Liver (tissue), 8 donors: ENCODE measurements at regions not wholly inside any gene's neighbourhood (a gene's known extent, or its start where the extent isn't known, plus 50 kb on each side); places are given as distances from the start of the nearest gene placed in this dataset.

Experiments
- DNase-seq: peaks from one replicate; pipeline ENCODE4 v3.0.0-alpha.2; 2017; ENCODE audit warnings: low spot score
- H3K27ac ChIP-seq, 2 donors: one replicate each; pipeline ENCODE4 v1.7.0; 2013; ENCODE audit warnings: inconsistent platforms in 2 of 2, low read length in 2 of 2, control low read depth in 1 of 2, low read depth in 1 of 2, mild to moderate bottlenecking in 1 of 2
- H3K27me3 ChIP-seq, 4 donors: one replicate each; pipeline versions ENCODE4 v1.6.1 to v1.7.0; 2013; ENCODE audit warnings: low read length in 3 of 4, inconsistent platforms in 1 of 4, mild to moderate bottlenecking in 1 of 4, moderate library complexity in 1 of 4; ENCODE audit not compliant: control insufficient read depth in 4 of 4, insufficient read depth in 4 of 4
- H3K36me3 ChIP-seq, 4 donors: one replicate each; pipeline versions ENCODE4 v1.6.1 to v1.7.0; 2013; ENCODE audit warnings: low read length in 3 of 4, mild to moderate bottlenecking in 3 of 4, low read depth in 1 of 4, moderate library complexity in 1 of 4; ENCODE audit not compliant: control insufficient read depth in 4 of 4, insufficient read depth in 3 of 4
- H3K4me1 ChIP-seq, 4 donors: one replicate each; pipeline versions ENCODE4 v1.6.1 to v1.7.0; 2013; ENCODE audit warnings: low read length in 3 of 4, mild to moderate bottlenecking in 3 of 4, moderate library complexity in 1 of 4; ENCODE audit not compliant: control insufficient read depth in 4 of 4, insufficient read depth in 4 of 4
- H3K4me3 ChIP-seq, 3 donors: one replicate each; pipeline versions ENCODE4 v1.6.1 to v1.7.0; 2013; ENCODE audit warnings: low read length in 3 of 3, control low read depth in 1 of 3, low read depth in 1 of 3, mild to moderate bottlenecking in 1 of 3
- H3K9ac ChIP-seq, 2 donors: one replicate each; pipeline ENCODE4 v1.7.0; 2013; ENCODE audit warnings: low read length in 2 of 2, mild to moderate bottlenecking in 2 of 2, moderate library complexity in 2 of 2, control low read depth in 1 of 2, low read depth in 1 of 2
- H3K9me3 ChIP-seq, 4 donors: one replicate each; pipeline versions ENCODE4 v1.6.1 to v1.7.0; 2013; ENCODE audit warnings: low read length in 3 of 4; ENCODE audit not compliant: control insufficient read depth in 4 of 4
- FOXA1 ChIP-seq: IDR thresholded peaks from 2 replicates; pipeline ENCODE4 v1.6.1; 2016; ENCODE audit warnings: antibody characterized with exemption
- FOXA2 ChIP-seq: IDR thresholded peaks from 2 replicates; pipeline ENCODE4 v1.6.1; 2016; ENCODE audit warnings: antibody characterized with exemption
- GABPA ChIP-seq, 2 donors: IDR thresholded peaks in 1 of 2; conservative IDR thresholded peaks in 1 of 2; 2 replicates each; pipeline ENCODE4 v1.6.1; 2016; ENCODE audit warnings: antibody characterized with exemption in 2 of 2, mild to moderate bottlenecking in 1 of 2, moderate library complexity in 1 of 2
- HNF4A ChIP-seq, 2 donors: conservative IDR thresholded peaks; 2 replicates each; pipeline ENCODE4 v1.6.1; 2016; ENCODE audit warnings: antibody characterized with exemption in 2 of 2, mild to moderate bottlenecking in 2 of 2
- HNF4G ChIP-seq: IDR thresholded peaks from 2 replicates; pipeline ENCODE4 v1.6.1; 2016; ENCODE audit warnings: antibody characterized with exemption
- JUND ChIP-seq, 2 donors: IDR thresholded peaks; 2 replicates each; pipeline ENCODE4 v1.6.1; 2016; ENCODE audit warnings: antibody characterized with exemption in 2 of 2
- NR2F2 ChIP-seq: IDR thresholded peaks from 2 replicates; pipeline ENCODE4 v1.6.1; 2016; ENCODE audit warnings: antibody characterized with exemption
- RAD21 ChIP-seq, 2 donors: IDR thresholded peaks; 2 replicates each; pipeline ENCODE4 v1.6.1; 2016; ENCODE audit warnings: antibody characterized with exemption in 2 of 2, mild to moderate bottlenecking in 2 of 2
- RXRA ChIP-seq, 2 donors: IDR thresholded peaks; 2 replicates each; pipeline ENCODE4 v1.6.1; 2017 to 2018; ENCODE audit warnings: antibody characterized with exemption in 2 of 2, mild to moderate bottlenecking in 1 of 2
- SP1 ChIP-seq: IDR thresholded peaks from 2 replicates; pipeline ENCODE4 v1.6.1; 2018; ENCODE audit warnings: antibody characterized with exemption, mild to moderate bottlenecking
- TAF1 ChIP-seq: conservative IDR thresholded peaks from 2 replicates; pipeline ENCODE4 v1.6.1; 2016; ENCODE audit warnings: antibody characterized with exemption, mild to moderate bottlenecking
- YY1 ChIP-seq: IDR thresholded peaks from 2 replicates; pipeline ENCODE4 v1.6.1; 2016; ENCODE audit warnings: antibody characterized with exemption, mild to moderate bottlenecking
- WGBS: extraction: QIAGEN DNeasy Blood & Tissue Kit; methylation state at CpG from one replicate; pipeline ENCODE4 v1.1.7; 2013; 5-methylcytosine and 5-hydroxymethylcytosine counted together
- TF ChIP-seq, protein P1 (sequence below): IDR thresholded peaks from 2 replicates; pipeline ENCODE4 v1.6.1; 2016; ENCODE audit warnings: antibody characterized with exemption, mild to moderate bottlenecking
- TF ChIP-seq, protein P2 (sequence below): IDR thresholded peaks from 2 replicates; pipeline ENCODE4 v1.6.1; 2016; ENCODE audit warnings: antibody characterized with exemption
- TF ChIP-seq, protein P3 (sequence below): IDR thresholded peaks from 2 replicates; pipeline ENCODE4 v1.6.1; 2016; ENCODE audit warnings: antibody characterized with exemption
- TF ChIP-seq, protein P4 (sequence below): fragments of 150-350 bp; IDR thresholded peaks from 2 replicates; pipeline ENCODE4 v1.5.1; 2017; ENCODE audit warnings: improper control_type of control experiment, low read depth, low read length; ENCODE audit not compliant: missing input control
- TF ChIP-seq, protein P5 (sequence below): IDR thresholded peaks from 2 replicates; pipeline ENCODE4 v1.6.1; 2016; ENCODE audit warnings: antibody characterized with exemption
- donor health status: healthy.
- donor health status: healthy.
- donor health status: healthy.
- donor health status: healthy.
- donor health status: healthy.

GRCh38 chr2:103754530-103754929 is 992.7 kb downstream of the TMEM182 start:
- 61% methylated on average over 2 of the region's 2 CpGs for WGBS
- no peak overlapping the region for H3K9ac ChIP-seq
- TF ChIP-seq JUND (IDR thresholded peaks at IDR 0.05) (no peak), RAD21 (IDR thresholded peaks at IDR 0.05) (no peak), YY1 (no peak), TAF1 (no peak), FOXA1 (no peak), NR2F2 (no peak), HNF4G (no peak), GABPA (IDR thresholded peaks at IDR 0.05 in 1 of 2, conservative IDR thresholded peaks at IDR 0.05 in 1 of 2) (no peak), RXRA (IDR thresholded peaks at IDR 0.05) (no peak), FOXA2 (no peak), HNF4A (conservative IDR thresholded peaks at IDR 0.05) (no peak)
- TF ChIP-seq, protein P1, sequence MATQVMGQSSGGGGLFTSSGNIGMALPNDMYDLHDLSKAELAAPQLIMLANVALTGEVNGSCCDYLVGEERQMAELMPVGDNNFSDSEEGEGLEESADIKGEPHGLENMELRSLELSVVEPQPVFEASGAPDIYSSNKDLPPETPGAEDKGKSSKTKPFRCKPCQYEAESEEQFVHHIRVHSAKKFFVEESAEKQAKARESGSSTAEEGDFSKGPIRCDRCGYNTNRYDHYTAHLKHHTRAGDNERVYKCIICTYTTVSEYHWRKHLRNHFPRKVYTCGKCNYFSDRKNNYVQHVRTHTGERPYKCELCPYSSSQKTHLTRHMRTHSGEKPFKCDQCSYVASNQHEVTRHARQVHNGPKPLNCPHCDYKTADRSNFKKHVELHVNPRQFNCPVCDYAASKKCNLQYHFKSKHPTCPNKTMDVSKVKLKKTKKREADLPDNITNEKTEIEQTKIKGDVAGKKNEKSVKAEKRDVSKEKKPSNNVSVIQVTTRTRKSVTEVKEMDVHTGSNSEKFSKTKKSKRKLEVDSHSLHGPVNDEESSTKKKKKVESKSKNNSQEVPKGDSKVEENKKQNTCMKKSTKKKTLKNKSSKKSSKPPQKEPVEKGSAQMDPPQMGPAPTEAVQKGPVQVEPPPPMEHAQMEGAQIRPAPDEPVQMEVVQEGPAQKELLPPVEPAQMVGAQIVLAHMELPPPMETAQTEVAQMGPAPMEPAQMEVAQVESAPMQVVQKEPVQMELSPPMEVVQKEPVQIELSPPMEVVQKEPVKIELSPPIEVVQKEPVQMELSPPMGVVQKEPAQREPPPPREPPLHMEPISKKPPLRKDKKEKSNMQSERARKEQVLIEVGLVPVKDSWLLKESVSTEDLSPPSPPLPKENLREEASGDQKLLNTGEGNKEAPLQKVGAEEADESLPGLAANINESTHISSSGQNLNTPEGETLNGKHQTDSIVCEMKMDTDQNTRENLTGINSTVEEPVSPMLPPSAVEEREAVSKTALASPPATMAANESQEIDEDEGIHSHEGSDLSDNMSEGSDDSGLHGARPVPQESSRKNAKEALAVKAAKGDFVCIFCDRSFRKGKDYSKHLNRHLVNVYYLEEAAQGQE, result no peak
- TF ChIP-seq, protein P2, sequence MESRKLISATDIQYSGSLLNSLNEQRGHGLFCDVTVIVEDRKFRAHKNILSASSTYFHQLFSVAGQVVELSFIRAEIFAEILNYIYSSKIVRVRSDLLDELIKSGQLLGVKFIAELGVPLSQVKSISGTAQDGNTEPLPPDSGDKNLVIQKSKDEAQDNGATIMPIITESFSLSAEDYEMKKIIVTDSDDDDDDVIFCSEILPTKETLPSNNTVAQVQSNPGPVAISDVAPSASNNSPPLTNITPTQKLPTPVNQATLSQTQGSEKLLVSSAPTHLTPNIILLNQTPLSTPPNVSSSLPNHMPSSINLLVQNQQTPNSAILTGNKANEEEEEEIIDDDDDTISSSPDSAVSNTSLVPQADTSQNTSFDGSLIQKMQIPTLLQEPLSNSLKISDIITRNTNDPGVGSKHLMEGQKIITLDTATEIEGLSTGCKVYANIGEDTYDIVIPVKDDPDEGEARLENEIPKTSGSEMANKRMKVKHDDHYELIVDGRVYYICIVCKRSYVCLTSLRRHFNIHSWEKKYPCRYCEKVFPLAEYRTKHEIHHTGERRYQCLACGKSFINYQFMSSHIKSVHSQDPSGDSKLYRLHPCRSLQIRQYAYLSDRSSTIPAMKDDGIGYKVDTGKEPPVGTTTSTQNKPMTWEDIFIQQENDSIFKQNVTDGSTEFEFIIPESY, result no peak
- TF ChIP-seq, protein P3, sequence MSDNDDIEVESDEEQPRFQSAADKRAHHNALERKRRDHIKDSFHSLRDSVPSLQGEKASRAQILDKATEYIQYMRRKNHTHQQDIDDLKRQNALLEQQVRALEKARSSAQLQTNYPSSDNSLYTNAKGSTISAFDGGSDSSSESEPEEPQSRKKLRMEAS, result no peak
- TF ChIP-seq, protein P4, sequence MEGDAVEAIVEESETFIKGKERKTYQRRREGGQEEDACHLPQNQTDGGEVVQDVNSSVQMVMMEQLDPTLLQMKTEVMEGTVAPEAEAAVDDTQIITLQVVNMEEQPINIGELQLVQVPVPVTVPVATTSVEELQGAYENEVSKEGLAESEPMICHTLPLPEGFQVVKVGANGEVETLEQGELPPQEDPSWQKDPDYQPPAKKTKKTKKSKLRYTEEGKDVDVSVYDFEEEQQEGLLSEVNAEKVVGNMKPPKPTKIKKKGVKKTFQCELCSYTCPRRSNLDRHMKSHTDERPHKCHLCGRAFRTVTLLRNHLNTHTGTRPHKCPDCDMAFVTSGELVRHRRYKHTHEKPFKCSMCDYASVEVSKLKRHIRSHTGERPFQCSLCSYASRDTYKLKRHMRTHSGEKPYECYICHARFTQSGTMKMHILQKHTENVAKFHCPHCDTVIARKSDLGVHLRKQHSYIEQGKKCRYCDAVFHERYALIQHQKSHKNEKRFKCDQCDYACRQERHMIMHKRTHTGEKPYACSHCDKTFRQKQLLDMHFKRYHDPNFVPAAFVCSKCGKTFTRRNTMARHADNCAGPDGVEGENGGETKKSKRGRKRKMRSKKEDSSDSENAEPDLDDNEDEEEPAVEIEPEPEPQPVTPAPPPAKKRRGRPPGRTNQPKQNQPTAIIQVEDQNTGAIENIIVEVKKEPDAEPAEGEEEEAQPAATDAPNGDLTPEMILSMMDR, result no peak
- TF ChIP-seq, protein P5, sequence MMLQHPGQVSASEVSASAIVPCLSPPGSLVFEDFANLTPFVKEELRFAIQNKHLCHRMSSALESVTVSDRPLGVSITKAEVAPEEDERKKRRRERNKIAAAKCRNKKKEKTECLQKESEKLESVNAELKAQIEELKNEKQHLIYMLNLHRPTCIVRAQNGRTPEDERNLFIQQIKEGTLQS, result no peak

GRCh38 chr2:103773884-103774283 is 1012.1 kb downstream of the TMEM182 start:
- Histone ChIP-seq H3K4me1 (peaks cover 1 to 12% (median 6%) of the 10 kb centered on the region in 4 donors), H3K4me3 (no peak overlapping the region), H3K9me3 (no peaks in the 10 kb centered on the region), H3K36me3 (no peaks in the 10 kb centered on the region), H3K27ac (peak overlapping the region in 1 of 2 donors; percentile 19), H3K27me3 (no peaks in the 10 kb centered on the region), H3K9ac (no peak overlapping the region)
- DNase-seq, result no peak
- WGBS, result 29% methylated on average over 4 of the region's 4 CpGs
- TF ChIP-seq YY1 (peak; percentile 43), FOXA1 (peak; percentile 38), GABPA (IDR thresholded peaks at IDR 0.05 in 1 of 2, conservative IDR thresholded peaks at IDR 0.05 in 1 of 2) (peak in 1 of 2 donors; percentile 54), RAD21 (IDR thresholded peaks at IDR 0.05) (peak; percentile 33 to 48), HNF4A (conservative IDR thresholded peaks at IDR 0.05) (peak; percentile 87 to 96), RXRA (IDR thresholded peaks at IDR 0.05) (peak; percentile 93 to 95), SP1 (peak; percentile 89), TAF1 (no peak), HNF4G (peak; percentile 75), FOXA2 (no peak)
- TF ChIP-seq, protein P5, result peak; percentile 91
- TF ChIP-seq, protein P1, result peak; percentile 33
- TF ChIP-seq, protein P2, result peak; percentile 71

More at GRCh38 chr2:103754530-103754929, 992.7 kb downstream of the TMEM182 start:
- no peaks in the 10 kb centered on the region for H3K9me3 ChIP-seq
- H3K36me3 ChIP-seq, result no peaks in the 10 kb centered on the region
- DNase-seq, result no peak
- H3K27me3 ChIP-seq, result no peaks in the 10 kb centered on the region
- H3K27ac ChIP-seq, result no peak overlapping the region
- H3K4me1 ChIP-seq, result no peaks in the 10 kb centered on the region
- no peak overlapping the region for H3K4me3 ChIP-seq
